ENCODE measurements at regions not wholly inside any gene's neighbourhood (a gene's known extent, or its start where the extent isn't known, plus 50 kb on each side); places are given as distances from the start of the nearest gene placed in this dataset.
A peak's percentile ranks its signal among the peaks of the same experiment; 100 is the strongest.

GRCh38 chr20:19887556-19888268 is 129.4 kb upstream of the NAA20 start:
- TF ChIP-seq CTCF (conservative IDR thresholded peaks at IDR 0.05) (no peak), ZFX (IDR thresholded peaks at IDR 0.05) (no peak)
- H3K27ac ChIP-seq: peak overlapping the region; percentile 54

GRCh38 chr20:19888269-19888671 is 128.9 kb upstream of the NAA20 start:
- TF ChIP-seq ZFX (IDR thresholded peaks at IDR 0.05): no peak
- no peak for TF ChIP-seq CTCF (conservative IDR thresholded peaks at IDR 0.05)
- H3K27ac ChIP-seq: peak overlapping the region; percentile 54

- TF ChIP-seq CTCF (conservative IDR thresholded peaks at IDR 0.05) (no peak), ZFX (IDR thresholded peaks at IDR 0.05) (no peak)
- H3K27ac ChIP-seq: peak overlapping the region; percentile 54
Observed at GRCh38 chr20:19889011-19889953, 127.9 kb upstream of the NAA20 start.

- peak overlapping the region; percentile 70; the same call in 1 of the 2 replicates for H3K27ac ChIP-seq
- TF ChIP-seq CTCF (conservative IDR thresholded peaks at IDR 0.05): no peak
- no peak for TF ChIP-seq ZFX (IDR thresholded peaks at IDR 0.05)
Observed at GRCh38 chr20:19890445-19891051, 126.6 kb upstream of the NAA20 start.

- H3K27ac ChIP-seq: no peak overlapping the region
- TF ChIP-seq CTCF (conservative IDR thresholded peaks at IDR 0.05) (no peak), ZFX (IDR thresholded peaks at IDR 0.05) (no peak)
Observed at GRCh38 chr20:19893356-19893755, 123.8 kb upstream of the NAA20 start.

GRCh38 chr20:19895761-19896160 is 121.4 kb upstream of the NAA20 start:
- TF ChIP-seq ZFX (IDR thresholded peaks at IDR 0.05) (no peak), CTCF (conservative IDR thresholded peaks at IDR 0.05) (no peak)
- H3K27ac ChIP-seq: no peak overlapping the region
